Gastroesophageal sphincter (tissue), 4 donors: ENCODE measurements at regions not wholly inside any gene's neighbourhood (a gene's known extent, or its start where the extent isn't known, plus 50 kb on each side); places are given as distances from the start of the nearest gene placed in this dataset.
A peak's percentile ranks its signal among the peaks of the same experiment; 100 is the strongest.

Source experiments
- ATAC-seq: fragments of 150-250 bp; one replicate; pipeline ENCODE4 v1.9.1; 2016; ENCODE audit warnings: mild to moderate bottlenecking, moderate library complexity
- H3K27ac ChIP-seq, 4 donors: fragments of 200-600 bp; sonication (generic) in 3 of 4; 1 replicate in 3 of 4; 2 replicates in 1 of 4; pipeline ENCODE4 v1.5.1; 2016 to 2019
- H3K27me3 ChIP-seq: fragments of 200-600 bp; sonication (generic); one replicate; pipeline ENCODE4 v1.5.1; 2019
- H3K36me3 ChIP-seq, 2 donors: fragments of 200-600 bp; sonication (generic); one replicate each; pipeline ENCODE4 v1.5.1; 2019; ENCODE audit warnings: control low read depth in 1 of 2
- H3K4me1 ChIP-seq, 3 donors: fragments of 200-600 bp; sonication (generic); 1 replicate in 2 of 3; 2 replicates in 1 of 3; pipeline ENCODE4 v1.5.1; 2016 to 2019; ENCODE audit warnings: control low read depth in 2 of 3
- H3K4me3 ChIP-seq, 2 donors: fragments of 200-600 bp; sonication (generic); one replicate each; pipeline ENCODE4 v1.5.1; 2019; ENCODE audit warnings: mild to moderate bottlenecking in 1 of 2, moderate library complexity in 1 of 2
- H3K9me3 ChIP-seq, 3 donors: fragments of 200-600 bp; sonication (generic); one replicate each; pipeline ENCODE4 v1.5.1; 2017 to 2019; ENCODE audit warnings: control low read depth in 2 of 3
- EP300 ChIP-seq: sonication (generic); formaldehyde crosslinking; IDR thresholded peaks from one replicate; pipeline ENCODE4 v1.6.1; 2017; ENCODE audit warnings: antibody characterized with exemption, mild to moderate bottlenecking
- POLR2A ChIP-seq, 2 donors: fragments of 450-650 bp; IDR thresholded peaks; one replicate each; pipeline ENCODE4 v1.6.1; 2017; ENCODE audit warnings: antibody characterized with exemption in 2 of 2, mild to moderate bottlenecking in 2 of 2, moderate library complexity in 1 of 2
- POLR2AphosphoS5 ChIP-seq: sonication (generic); formaldehyde crosslinking; IDR thresholded peaks from one replicate; pipeline ENCODE4 v1.6.1; 2017; ENCODE audit warnings: antibody characterized with exemption
- WGBS, 2 donors: methylation state at CpG; one replicate each; pipeline ENCODE4 v1.1.5; 2018; ENCODE audit warnings: low coverage in 1 of 2; 5-methylcytosine and 5-hydroxymethylcytosine counted together
- TF ChIP-seq, protein P1 (sequence below), 4 experiments: fragments of 200-600 bp in 2 of 4; fragments of 450-650 bp in 2 of 4; sonication (generic) in 1 of 4; IDR thresholded peaks; one replicate each; pipeline ENCODE4 v1.5.1; 2017 to 2019; ENCODE audit warnings: antibody characterized with exemption in 4 of 4, mild to moderate bottlenecking in 2 of 4, moderate library complexity in 2 of 4

DNA sequence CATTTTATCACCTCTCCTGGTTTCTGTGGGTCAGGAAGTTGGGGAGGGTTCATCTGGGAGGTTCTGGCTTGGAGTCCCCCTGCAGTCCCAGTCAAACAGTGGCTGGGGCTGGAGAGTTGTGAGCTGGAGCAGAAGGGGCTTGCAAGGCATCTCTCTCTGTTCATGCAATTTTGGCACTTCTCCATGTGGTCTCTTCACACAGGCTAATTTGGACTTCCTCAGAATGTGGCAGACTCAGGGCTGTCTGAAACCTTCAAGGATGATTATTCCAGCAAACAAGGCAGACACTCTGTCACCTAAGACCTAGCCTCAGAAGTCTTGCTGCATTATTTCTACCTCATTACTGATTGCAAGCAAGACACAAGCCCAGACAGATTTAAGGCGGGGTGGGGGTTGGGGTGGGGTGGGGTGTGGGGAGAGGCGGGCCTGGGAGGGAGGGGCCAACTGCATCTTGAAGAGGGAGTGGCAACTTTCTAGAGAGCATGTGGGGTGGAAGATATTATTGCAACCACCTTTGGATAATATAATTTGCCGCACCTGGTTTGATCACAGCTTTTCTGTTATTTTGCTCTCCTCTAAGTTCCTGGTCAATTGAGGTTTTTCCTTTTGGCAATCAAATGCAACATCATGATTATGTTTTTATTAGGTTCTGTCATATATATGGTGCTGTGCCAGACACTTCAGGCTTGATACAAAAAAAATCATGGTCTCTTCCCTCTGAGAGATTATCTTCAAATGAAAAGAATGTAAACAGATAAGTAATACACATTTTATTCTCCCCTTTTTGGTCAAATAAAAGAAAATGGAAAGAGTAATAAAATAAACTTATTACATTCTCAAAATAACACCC lies 799.5 kb downstream of the RPA4 start:
- Histone ChIP-seq H3K36me3 (no peaks in the 10 kb centered on the region), H3K27me3 (no peaks in the 10 kb centered on the region), H3K27ac (no peak overlapping the region), H3K4me1 (no peaks in the 10 kb centered on the region), H3K9me3 (no peaks in the 10 kb centered on the region), H3K4me3 (no peak overlapping the region)
- 75 to 100% methylated on average over 1 of the region's 3 CpGs for WGBS, 2 donors
- TF ChIP-seq POLR2AphosphoS5 (no peak), POLR2A (IDR thresholded peaks at IDR 0.05) (no peak), EP300 (no peak)
- TF ChIP-seq, protein P1, sequence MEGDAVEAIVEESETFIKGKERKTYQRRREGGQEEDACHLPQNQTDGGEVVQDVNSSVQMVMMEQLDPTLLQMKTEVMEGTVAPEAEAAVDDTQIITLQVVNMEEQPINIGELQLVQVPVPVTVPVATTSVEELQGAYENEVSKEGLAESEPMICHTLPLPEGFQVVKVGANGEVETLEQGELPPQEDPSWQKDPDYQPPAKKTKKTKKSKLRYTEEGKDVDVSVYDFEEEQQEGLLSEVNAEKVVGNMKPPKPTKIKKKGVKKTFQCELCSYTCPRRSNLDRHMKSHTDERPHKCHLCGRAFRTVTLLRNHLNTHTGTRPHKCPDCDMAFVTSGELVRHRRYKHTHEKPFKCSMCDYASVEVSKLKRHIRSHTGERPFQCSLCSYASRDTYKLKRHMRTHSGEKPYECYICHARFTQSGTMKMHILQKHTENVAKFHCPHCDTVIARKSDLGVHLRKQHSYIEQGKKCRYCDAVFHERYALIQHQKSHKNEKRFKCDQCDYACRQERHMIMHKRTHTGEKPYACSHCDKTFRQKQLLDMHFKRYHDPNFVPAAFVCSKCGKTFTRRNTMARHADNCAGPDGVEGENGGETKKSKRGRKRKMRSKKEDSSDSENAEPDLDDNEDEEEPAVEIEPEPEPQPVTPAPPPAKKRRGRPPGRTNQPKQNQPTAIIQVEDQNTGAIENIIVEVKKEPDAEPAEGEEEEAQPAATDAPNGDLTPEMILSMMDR (IDR thresholded peaks at IDR 0.05): no peak
- no peak for ATAC-seq

DNA sequence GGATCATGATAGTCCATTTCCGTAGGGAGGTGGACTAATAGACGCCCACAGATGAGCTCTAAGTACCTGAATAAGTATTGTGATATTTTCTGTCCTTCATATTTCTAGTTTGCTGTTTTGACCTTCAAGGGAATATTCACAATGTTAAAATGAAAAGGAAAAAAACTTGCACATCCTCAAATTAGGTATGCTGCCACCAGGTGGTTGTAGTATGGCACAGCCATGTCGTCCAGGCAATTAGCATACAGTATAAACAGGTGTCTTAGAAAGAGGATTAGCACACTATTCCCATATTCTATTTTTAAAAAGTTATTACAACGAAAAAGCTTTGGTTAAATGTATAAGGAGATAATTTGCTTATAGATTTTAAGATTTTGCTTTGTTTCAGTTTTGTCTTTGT lies 802.0 kb downstream of the RPA4 start:
- Histone ChIP-seq H3K4me3 (no peak overlapping the region), H3K27ac (no peak overlapping the region), H3K27me3 (no peaks in the 10 kb centered on the region), H3K36me3 (no peaks in the 10 kb centered on the region), H3K9me3 (no peaks in the 10 kb centered on the region), H3K4me1 (no peaks in the 10 kb centered on the region)
- ATAC-seq: no peak
- TF ChIP-seq, protein P1 (IDR thresholded peaks at IDR 0.05): peak in 2 of 4 experiments; percentile 22 to 52
- no peak for TF ChIP-seq POLR2AphosphoS5
- WGBS, 2 donors: 46 to 52% methylated on average over 4 of the region's 4 CpGs

DNA sequence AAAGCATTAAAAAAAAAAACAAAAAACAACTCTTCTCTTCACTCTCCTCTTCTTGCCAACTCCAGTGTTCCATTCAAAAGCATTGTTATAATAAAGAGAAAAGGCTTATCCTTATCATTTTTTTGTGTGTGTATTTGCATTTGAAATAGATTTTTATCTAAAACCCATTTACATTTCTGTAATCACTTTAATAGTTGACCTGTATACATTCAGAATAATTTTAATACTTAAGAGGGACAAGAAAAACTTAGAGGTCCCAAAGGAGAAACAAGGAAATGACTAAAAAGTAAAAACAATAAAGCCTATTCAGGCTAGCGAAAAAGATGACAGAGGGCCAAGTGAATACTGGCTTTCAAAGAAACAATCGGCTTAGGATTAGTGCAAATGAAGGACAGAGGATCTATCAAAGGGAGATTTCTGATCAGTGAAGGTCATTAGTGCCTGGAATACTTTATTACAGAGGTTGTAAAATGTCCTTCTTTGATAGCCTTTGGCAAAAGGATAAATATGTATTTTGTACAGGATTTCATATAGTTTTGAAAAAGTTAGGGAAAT lies 808.3 kb downstream of the RPA4 start:
- H3K27ac ChIP-seq: no peak overlapping the region
- WGBS, 2 donors: 52 to 53% methylated on average over 2 of the region's 2 CpGs
- no peak for TF ChIP-seq EP300
- TF ChIP-seq, protein P1 (IDR thresholded peaks at IDR 0.05): no peak
- TF ChIP-seq POLR2AphosphoS5: no peak
- TF ChIP-seq POLR2A (IDR thresholded peaks at IDR 0.05): no peak
- H3K36me3 ChIP-seq: no peaks in the 10 kb centered on the region
- no peak overlapping the region for H3K4me3 ChIP-seq
- ATAC-seq: no peak
- H3K9me3 ChIP-seq: no peaks in the 10 kb centered on the region
- H3K27me3 ChIP-seq: no peaks in the 10 kb centered on the region
- no peaks in the 10 kb centered on the region for H3K4me1 ChIP-seq

DNA sequence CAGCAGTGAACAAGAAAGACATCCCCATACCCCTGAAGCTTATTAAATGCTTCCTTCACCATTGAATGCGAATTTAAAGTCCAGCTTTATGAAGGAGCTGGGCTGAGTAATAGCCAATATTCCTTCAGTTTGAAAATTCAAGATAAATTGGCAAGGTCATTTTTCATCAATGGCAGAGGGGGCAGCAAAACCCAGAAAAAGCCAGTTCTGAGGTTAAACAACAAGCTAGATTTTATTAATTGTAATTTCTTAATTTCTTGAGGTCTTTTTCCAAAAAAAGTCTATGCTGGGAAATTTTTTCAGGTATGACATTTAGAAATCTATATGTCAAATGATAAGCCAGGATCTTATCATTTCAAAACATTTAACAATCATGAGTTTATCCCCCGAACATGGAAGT lies 808.9 kb downstream of the RPA4 start:
- Histone ChIP-seq H3K27me3 (no peaks in the 10 kb centered on the region), H3K27ac (no peak overlapping the region), H3K4me3 (no peak overlapping the region), H3K4me1 (no peaks in the 10 kb centered on the region), H3K9me3 (no peaks in the 10 kb centered on the region), H3K36me3 (no peaks in the 10 kb centered on the region)
- ATAC-seq: no peak
- 60 to 78% methylated on average over 1 of the region's 2 CpGs for WGBS, 2 donors
- no peak for TF ChIP-seq POLR2A (IDR thresholded peaks at IDR 0.05)
- TF ChIP-seq, protein P1 (IDR thresholded peaks at IDR 0.05): no peak
- TF ChIP-seq POLR2AphosphoS5: no peak
- TF ChIP-seq EP300: no peak

DNA sequence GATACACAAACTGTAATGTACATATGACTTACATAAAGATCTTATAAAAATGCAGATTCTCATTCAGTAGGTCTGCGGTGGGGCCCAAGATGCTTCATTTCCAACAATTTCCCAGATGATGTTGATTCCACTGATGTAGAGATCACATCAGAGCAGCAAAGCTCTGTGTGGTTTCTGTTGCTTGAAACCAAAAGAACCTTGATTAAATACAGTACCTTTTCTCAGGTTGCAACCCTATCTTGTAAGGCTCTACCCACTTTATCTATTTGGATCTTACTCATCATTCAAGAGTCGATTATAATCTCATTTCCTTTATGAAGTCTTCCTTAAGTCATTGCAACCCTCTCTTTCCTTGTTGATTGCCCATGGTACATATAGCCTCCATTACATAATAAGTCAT lies 816.8 kb downstream of the RPA4 start:
- H3K4me3 ChIP-seq: no peak overlapping the region
- H3K36me3 ChIP-seq: no peaks in the 10 kb centered on the region
- H3K9me3 ChIP-seq: no peaks in the 10 kb centered on the region
- TF ChIP-seq POLR2A (IDR thresholded peaks at IDR 0.05) (no peak), EP300 (no peak), POLR2AphosphoS5 (no peak)
- TF ChIP-seq, protein P1 (IDR thresholded peaks at IDR 0.05): no peak
- H3K27ac ChIP-seq: no peak overlapping the region
- no peak for ATAC-seq
- WGBS, 2 donors: 71 to 100% methylated on average over 1 to 2 of the region's 2 CpGs
- H3K27me3 ChIP-seq: no peaks in the 10 kb centered on the region
- no peaks in the 10 kb centered on the region for H3K4me1 ChIP-seq
